ENCODE measurements at regions not wholly inside any gene's neighbourhood (a gene's known extent, or its start where the extent isn't known, plus 50 kb on each side); places are given as distances from the start of the nearest gene placed in this dataset.

- Histone ChIP-seq H3K9me3 (ENCODE audit: control insufficient read depth, insufficient read depth, low read length) (no peaks in the 10 kb centered on the region), H3F3A (ENCODE audit: control insufficient read depth, insufficient read depth) (no peaks in the 10 kb centered on the region), H3K27ac (ENCODE audit: low read depth, low read length) (no peak overlapping the region), H3K9me2 (replicated peaks; ENCODE audit: control insufficient read depth, low read length) (no peaks in the 10 kb centered on the region), H3K4me3 (ENCODE audit: low read length) (no peak overlapping the region), H3K27me3 (ENCODE audit: control insufficient read depth, low read length) (no peaks in the 10 kb centered on the region), H3K79me2 (ENCODE audit: control insufficient read depth, low read length) (no peaks in the 10 kb centered on the region), H4K20me1 (ENCODE audit: control insufficient read depth, insufficient read depth, low read depth, low read length) (no peaks in the 10 kb centered on the region), H3K4me2 (ENCODE audit: low read length) (no peak overlapping the region), H3K4me1 (ENCODE audit: control insufficient read depth, low read length) (no peaks in the 10 kb centered on the region), H3K36me3 (ENCODE audit: control insufficient read depth, low read length) (no peaks in the 10 kb centered on the region)
- no peak for TF ChIP-seq CTCF (IDR thresholded peaks at IDR 0.05; ENCODE audit: low read depth, low read length, poor library complexity, severe bottlenecking)
- TF ChIP-seq EZH2phosphoT487 (IDR thresholded peaks at IDR 0.05; ENCODE audit: borderline replicate concordance, low read length), result no peak
Observed at GRCh38 chr2:220114443-220114842, 487.0 kb downstream of the SLC4A3 start.

- Histone ChIP-seq H3K4me2 (ENCODE audit: low read length) (no peak overlapping the region), H3K9me2 (replicated peaks; ENCODE audit: control insufficient read depth, low read length) (no peaks in the 10 kb centered on the region), H4K20me1 (ENCODE audit: control insufficient read depth, insufficient read depth, low read depth, low read length) (no peaks in the 10 kb centered on the region), H3K36me3 (ENCODE audit: control insufficient read depth, low read length) (no peaks in the 10 kb centered on the region), H3K79me2 (ENCODE audit: control insufficient read depth, low read length) (no peaks in the 10 kb centered on the region), H3F3A (ENCODE audit: control insufficient read depth, insufficient read depth) (no peaks in the 10 kb centered on the region), H3K4me1 (ENCODE audit: control insufficient read depth, low read length) (no peaks in the 10 kb centered on the region), H3K9me3 (ENCODE audit: control insufficient read depth, insufficient read depth, low read length) (no peaks in the 10 kb centered on the region), H3K4me3 (ENCODE audit: low read length) (no peak overlapping the region), H3K27me3 (ENCODE audit: control insufficient read depth, low read length) (no peaks in the 10 kb centered on the region), H3K27ac (ENCODE audit: low read depth, low read length) (no peak overlapping the region)
- TF ChIP-seq EZH2phosphoT487 (IDR thresholded peaks at IDR 0.05; ENCODE audit: borderline replicate concordance, low read length) (no peak), CTCF (IDR thresholded peaks at IDR 0.05; ENCODE audit: low read depth, low read length, poor library complexity, severe bottlenecking) (no peak)
Observed at GRCh38 chr2:220117025-220117424, 489.6 kb downstream of the SLC4A3 start.

GRCh38 chr2:220120041-220120440 lies 492.6 kb downstream of the SLC4A3 start:
- Histone ChIP-seq H3F3A (ENCODE audit: control insufficient read depth, insufficient read depth) (no peaks in the 10 kb centered on the region), H3K79me2 (ENCODE audit: control insufficient read depth, low read length) (no peaks in the 10 kb centered on the region), H3K4me2 (ENCODE audit: low read length) (no peak overlapping the region), H4K20me1 (ENCODE audit: control insufficient read depth, insufficient read depth, low read depth, low read length) (no peaks in the 10 kb centered on the region), H3K27me3 (ENCODE audit: control insufficient read depth, low read length) (no peaks in the 10 kb centered on the region), H3K4me1 (ENCODE audit: control insufficient read depth, low read length) (peaks cover 5% of the 10 kb centered on the region; the same call in 1 of the 2 replicates), H3K4me3 (ENCODE audit: low read length) (no peak overlapping the region), H3K9me2 (replicated peaks; ENCODE audit: control insufficient read depth, low read length) (no peaks in the 10 kb centered on the region), H3K27ac (ENCODE audit: low read depth, low read length) (no peak overlapping the region), H3K36me3 (ENCODE audit: control insufficient read depth, low read length) (no peaks in the 10 kb centered on the region), H3K9me3 (ENCODE audit: control insufficient read depth, insufficient read depth, low read length) (no peaks in the 10 kb centered on the region)
- no peak for TF ChIP-seq EZH2phosphoT487 (IDR thresholded peaks at IDR 0.05; ENCODE audit: borderline replicate concordance, low read length)
- no peak for TF ChIP-seq CTCF (IDR thresholded peaks at IDR 0.05; ENCODE audit: low read depth, low read length, poor library complexity, severe bottlenecking)

- Histone ChIP-seq H3K4me2 (ENCODE audit: low read length) (no peak overlapping the region), H3K9me3 (ENCODE audit: control insufficient read depth, insufficient read depth, low read length) (no peaks in the 10 kb centered on the region), H3K36me3 (ENCODE audit: control insufficient read depth, low read length) (no peaks in the 10 kb centered on the region), H3K9me2 (replicated peaks; ENCODE audit: control insufficient read depth, low read length) (no peaks in the 10 kb centered on the region), H4K20me1 (ENCODE audit: control insufficient read depth, insufficient read depth, low read depth, low read length) (no peaks in the 10 kb centered on the region), H3K27ac (ENCODE audit: low read depth, low read length) (no peak overlapping the region), H3K4me3 (ENCODE audit: low read length) (no peak overlapping the region), H3F3A (ENCODE audit: control insufficient read depth, insufficient read depth) (no peaks in the 10 kb centered on the region), H3K27me3 (ENCODE audit: control insufficient read depth, low read length) (no peaks in the 10 kb centered on the region), H3K79me2 (ENCODE audit: control insufficient read depth, low read length) (no peaks in the 10 kb centered on the region), H3K4me1 (ENCODE audit: control insufficient read depth, low read length) (peaks cover 5% of the 10 kb centered on the region; the same call in 1 of the 2 replicates)
- TF ChIP-seq EZH2phosphoT487 (IDR thresholded peaks at IDR 0.05; ENCODE audit: borderline replicate concordance, low read length), result no peak
- TF ChIP-seq CTCF (IDR thresholded peaks at IDR 0.05; ENCODE audit: low read depth, low read length, poor library complexity, severe bottlenecking), result no peak
Observed at GRCh38 chr2:220123751-220124150, 496.3 kb downstream of the SLC4A3 start.
